Suprapubic skin (tissue), 3 donors: ENCODE measurements at regions not wholly inside any gene's neighbourhood (a gene's known extent, or its start where the extent isn't known, plus 50 kb on each side); places are given as distances from the start of the nearest gene placed in this dataset.

Source experiments
- POLR2AphosphoS5 ChIP-seq, 3 donors: sonication (generic); formaldehyde crosslinking; IDR thresholded peaks; one replicate each; pipeline ENCODE4 v1.6.1; 2017; ENCODE audit warnings: antibody characterized with exemption in 3 of 3
- TF ChIP-seq, protein P1 (sequence below), 2 donors: fragments of 200-600 bp in 1 of 2; fragments of 450-650 bp in 1 of 2; sonication (generic) in 1 of 2; IDR thresholded peaks; one replicate each; pipeline ENCODE4 v1.5.1; 2016 to 2019; ENCODE audit warnings: antibody characterized with exemption in 2 of 2, mild to moderate bottlenecking in 1 of 2, moderate library complexity in 1 of 2

GRCh38 chr2:228522977-228523376 lies 341.5 kb upstream of the SPHKAP start:
- TF ChIP-seq, protein P1, sequence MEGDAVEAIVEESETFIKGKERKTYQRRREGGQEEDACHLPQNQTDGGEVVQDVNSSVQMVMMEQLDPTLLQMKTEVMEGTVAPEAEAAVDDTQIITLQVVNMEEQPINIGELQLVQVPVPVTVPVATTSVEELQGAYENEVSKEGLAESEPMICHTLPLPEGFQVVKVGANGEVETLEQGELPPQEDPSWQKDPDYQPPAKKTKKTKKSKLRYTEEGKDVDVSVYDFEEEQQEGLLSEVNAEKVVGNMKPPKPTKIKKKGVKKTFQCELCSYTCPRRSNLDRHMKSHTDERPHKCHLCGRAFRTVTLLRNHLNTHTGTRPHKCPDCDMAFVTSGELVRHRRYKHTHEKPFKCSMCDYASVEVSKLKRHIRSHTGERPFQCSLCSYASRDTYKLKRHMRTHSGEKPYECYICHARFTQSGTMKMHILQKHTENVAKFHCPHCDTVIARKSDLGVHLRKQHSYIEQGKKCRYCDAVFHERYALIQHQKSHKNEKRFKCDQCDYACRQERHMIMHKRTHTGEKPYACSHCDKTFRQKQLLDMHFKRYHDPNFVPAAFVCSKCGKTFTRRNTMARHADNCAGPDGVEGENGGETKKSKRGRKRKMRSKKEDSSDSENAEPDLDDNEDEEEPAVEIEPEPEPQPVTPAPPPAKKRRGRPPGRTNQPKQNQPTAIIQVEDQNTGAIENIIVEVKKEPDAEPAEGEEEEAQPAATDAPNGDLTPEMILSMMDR (IDR thresholded peaks at IDR 0.05): no peak
- no peak for TF ChIP-seq POLR2AphosphoS5 (IDR thresholded peaks at IDR 0.05)
